GM18498 (cell line): ENCODE measurements at regions not wholly inside any gene's neighbourhood (a gene's known extent, or its start where the extent isn't known, plus 50 kb on each side); places are given as distances from the start of the nearest gene placed in this dataset.

ENCODE experiments used
- ATAC-seq: cut with Tn5 transposase; IDR thresholded peaks from one replicate; pipeline ENCODE4 v1.9.1; 2021; ENCODE audit warnings: mild to moderate bottlenecking, moderate library complexity; ENCODE audit not compliant: unreplicated experiment

DNA sequence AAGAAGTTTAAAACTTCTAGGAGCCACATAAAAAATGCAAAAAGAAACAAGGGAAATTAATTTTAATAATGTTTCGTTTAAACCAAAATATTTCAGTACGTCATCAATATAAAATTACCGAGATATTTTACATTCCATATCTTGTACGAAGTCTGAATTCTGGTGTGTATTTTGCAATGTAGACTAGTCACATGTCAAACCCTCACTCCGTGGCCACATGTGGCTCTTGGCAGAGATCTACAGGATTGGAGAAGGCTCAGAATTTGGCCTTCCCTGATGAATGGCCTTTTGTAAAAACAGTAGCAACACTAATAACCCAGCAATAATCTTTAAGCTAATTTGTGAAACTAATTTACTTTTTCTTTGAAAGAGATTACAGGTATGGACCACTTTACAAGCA, 217.1 kb downstream of the PRL start:
- ATAC-seq, result no peak

GRCh38 chr6:22081709-22082108, 215.1 kb downstream of the PRL start:
- no peak for ATAC-seq

GRCh38 chr6:22082218-22082617, 214.6 kb downstream of the PRL start:
- ATAC-seq, result no peak

GRCh38 chr6:22083119-22083518, 213.7 kb downstream of the PRL start:
- ATAC-seq, result no peak

DNA sequence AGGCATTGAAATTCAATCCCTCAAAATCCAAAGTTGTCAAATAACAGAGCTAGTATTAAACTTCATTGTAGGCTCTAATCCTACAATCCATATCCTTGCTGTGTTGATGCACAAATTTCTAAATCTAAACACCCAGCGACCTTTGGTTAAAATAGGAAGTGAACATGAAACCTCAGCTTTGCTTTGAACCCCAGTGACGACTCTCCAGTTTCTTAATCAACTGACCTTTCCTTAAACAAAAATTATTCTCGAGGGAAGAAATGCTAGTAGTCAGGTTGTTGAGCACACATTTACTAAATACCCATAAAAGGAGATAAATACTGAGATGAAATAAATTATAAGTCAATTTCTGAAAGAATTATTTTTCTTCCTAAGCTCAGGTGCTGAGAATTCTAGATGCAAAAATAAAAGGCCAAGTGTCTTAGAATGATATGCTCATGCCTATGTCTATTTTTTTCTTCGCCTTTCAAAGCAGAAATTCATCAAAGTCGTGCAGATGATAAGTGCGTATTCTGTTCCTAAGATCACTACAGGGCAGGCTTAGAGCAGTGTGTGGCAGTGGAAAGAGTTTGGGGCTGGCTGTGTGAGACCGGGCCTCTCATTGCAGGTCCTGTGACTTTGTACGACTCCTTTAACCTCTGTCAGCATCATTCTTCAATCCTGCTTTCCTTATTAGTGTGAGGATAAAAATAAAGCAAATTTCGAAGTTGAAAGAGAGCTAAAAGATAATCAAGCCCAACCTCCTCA, 208.7 kb downstream of the PRL start:
- ATAC-seq, result no peak

DNA sequence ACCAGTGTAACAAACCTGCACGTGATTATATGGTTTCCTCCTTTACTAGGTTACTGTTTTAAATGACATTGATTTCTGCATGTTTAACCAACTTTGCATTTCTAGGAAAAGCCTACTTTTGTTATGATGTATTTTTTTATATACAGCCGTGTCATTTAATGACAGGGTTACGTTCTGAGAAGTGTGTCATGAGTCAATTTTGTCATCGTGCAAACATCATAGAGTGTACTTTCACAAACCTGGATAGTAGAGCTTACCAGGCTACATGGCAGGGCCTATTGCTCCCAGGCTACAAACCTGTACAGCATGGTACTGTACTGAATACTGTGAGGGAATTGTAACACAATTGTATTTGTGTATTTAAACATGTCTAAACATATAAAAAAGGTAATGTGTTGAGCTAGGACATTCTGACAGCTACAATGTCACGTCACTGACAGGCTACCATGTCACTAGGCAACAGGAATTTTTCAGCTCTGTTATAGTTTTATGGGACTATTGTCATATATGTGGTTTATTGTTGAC, 205.3 kb downstream of the PRL start:
- no peak for ATAC-seq

DNA sequence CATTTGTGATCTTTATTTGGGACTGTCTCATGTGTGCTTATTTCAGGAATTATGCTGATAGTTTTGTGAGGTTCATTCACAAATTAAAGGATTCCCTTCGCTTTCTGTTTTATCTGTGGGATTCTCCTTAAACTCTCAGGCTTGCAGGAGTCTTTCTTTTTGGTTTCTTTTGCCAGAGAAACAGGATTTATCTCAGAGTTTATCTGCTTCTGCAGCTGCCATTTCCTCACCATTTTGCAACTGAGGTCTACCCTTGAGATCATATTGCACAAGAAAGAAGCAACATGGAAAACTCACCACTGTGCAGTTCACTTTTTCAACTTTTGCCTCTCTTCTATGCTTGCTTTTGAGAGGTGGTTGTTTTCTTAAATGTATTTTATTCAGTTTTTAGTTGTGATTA, 201.0 kb downstream of the PRL start:
- ATAC-seq, result no peak

DNA sequence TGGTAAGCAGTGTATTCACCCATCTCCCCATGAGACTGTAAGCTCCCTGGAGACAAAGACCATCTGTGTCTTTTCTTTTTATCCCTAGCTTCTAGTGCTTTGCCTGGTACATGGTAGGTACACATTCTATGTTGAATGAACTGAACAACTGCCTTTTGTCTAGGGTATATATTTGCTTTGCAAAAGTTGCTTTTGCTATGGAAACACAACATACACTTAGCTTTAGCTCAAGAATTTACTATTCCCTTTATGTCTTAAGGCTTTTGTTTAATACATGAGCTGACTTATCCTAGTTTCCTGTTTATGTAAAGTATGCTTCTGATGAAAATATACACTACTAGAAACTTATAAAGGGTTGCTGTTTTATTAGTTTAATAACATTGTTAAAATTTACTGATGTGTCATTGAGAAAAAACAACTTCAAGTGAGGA, 198.2 kb downstream of the PRL start:
- ATAC-seq, result no peak

- no peak for ATAC-seq
Measured at GRCh38 chr6:22099231-22099630, 197.6 kb downstream of the PRL start.

DNA sequence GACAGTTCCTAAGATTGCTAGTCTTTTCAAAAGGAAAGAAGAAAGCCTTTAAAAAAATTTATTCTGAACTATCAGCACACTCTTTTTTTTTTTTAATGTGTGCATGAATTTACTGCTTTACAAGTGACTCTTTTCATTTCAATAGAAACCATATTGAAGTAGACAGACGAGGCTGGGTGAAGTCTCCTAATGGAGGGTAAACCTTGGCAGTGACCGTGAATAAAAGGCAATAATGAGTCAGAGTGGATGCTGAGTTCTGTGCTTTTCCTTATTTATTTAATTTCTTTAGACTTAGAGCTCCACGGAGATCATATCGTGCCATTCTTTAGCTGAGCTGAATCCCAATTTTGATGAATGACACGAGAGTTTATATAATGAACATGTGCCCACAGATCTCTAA, 196.9 kb downstream of the PRL start:
- ATAC-seq, result no peak

DNA sequence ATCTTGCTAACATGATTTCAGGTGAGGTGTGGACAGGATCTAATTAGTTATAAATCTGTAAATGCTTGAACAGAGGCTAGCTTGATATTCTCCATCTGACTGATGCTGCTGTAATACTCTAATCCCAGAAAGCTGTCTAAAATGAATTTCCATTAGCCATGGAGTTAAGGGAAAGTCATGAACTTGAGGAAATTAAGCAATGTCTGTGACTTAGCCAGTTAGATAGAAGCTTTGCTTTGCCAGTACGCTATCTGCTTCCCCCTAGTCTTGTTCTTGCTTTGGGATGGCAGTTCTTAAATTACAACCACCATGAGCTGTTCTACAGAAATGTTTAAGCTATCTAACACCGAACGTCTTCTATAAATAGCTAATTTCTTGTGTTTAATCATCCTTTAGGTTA, 195.7 kb downstream of the PRL start:
- ATAC-seq, result no peak

DNA sequence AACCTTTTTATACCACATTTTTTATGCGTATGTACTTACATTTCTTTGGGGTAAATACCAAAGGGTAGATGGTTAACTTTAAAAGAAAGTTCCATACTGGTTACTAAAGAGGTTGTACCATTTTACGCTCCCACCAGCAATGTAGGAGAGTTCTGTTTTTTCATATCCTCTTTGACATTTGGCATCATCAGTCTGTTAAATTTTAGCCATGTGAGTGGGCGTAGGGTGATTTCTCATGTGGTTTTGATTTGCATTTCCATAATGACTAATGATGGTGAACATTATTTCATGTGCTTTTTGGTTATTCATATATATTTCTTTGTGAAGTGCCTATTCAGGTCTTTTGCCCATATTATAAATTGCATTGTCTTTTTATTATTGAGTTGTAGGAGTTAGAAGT, 194.2 kb downstream of the PRL start:
- ATAC-seq, result peak; percentile 77

DNA sequence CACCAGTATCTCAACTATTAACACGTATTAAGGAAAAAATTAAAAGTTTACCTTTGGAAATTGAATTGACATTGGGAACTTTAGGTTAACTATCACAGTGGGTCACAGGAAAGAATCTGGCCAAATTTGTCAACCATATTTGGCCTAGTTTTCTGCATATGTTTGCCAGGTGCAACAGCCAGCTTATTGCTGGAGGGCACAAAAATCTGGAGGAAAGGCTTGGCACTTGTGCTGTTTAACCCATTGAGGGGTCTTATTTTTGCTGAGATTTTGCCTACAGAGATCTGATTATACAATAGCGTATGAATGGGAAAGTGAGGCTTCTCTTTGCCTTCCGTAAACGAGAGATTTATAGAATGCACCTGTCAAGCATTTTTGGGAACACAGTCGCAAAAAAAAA, 190.4 kb downstream of the PRL start:
- ATAC-seq, result no peak

- no peak for ATAC-seq
Measured at GRCh38 chr6:22106961-22107360, 189.9 kb downstream of the PRL start.

DNA sequence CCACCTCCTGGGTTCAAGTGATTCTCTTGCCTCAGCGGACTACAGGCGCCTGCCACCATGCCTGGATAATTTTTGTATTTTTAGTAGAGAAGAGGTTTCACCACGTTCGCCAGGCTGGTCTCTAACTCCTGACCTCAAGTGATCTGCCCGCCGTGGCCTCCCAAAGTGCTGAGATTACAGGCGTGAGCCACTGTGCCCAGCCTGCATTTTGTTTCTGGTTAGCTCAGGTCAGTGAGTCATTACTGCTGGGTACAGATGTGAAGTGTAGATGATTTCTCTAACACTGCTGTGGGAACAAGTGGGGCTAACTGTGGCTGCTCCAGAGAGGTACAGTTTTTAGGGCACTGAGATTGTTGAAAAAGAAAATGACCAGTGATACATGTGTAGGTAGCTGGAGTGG, 188.6 kb downstream of the PRL start:
- no peak for ATAC-seq

DNA sequence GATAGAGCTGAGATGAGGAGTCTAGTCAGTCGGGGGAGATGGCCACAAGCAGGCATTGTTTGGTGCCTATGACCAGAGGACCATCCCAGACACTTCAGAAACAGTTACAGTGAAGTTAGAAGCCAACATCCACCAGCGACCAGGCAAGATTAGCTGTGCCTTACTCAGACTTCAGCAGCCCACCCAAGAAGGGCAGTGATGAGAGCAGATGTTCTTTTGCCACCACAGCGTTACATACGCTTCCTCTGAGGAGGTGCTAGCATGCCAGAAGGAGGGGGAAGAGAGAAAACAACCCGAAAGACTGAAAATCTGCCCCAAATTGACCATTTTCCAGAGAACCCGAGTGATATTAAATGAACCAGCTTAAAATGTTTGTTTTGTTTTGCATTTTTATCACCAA, 186.8 kb downstream of the PRL start:
- no peak for ATAC-seq

- ATAC-seq, result no peak
Measured at GRCh38 chr6:22112461-22112860, 184.4 kb downstream of the PRL start.

DNA sequence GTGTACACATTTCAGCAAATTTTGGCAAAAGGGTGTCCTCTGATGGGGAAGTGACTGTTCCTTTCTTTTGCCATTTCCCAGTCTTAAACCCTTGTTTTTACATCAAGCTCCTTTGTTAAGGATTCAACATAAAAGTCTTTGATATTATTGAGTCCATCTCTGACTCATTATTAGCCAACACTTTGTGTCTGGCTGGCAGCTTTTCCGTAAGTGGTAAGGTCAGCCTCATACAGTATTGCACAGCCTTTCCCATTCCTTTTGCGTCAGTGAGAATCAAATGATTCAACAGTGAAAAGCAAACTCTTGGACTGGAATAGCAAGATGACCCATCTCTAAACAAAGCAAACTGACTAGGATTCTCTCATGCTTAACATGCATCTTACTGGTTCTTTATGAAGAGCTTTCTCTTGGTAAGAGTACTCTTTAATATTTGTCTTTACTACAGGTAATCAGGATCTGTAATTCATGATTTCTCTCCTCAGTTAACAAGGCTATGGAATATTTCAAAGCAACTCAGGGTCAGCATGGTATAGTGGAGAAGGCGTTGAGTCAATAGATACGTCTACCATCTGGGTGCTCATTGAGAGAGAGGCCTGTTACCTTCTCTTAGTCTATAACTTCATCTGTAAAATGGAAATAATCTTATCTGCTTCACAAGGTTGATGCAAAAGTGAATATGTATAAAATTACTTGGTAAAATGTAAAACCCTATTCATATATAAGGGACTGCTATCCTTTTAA, 183.6 kb downstream of the PRL start:
- ATAC-seq, result no peak

GRCh38 chr6:22115559-22115958, 181.3 kb downstream of the PRL start:
- no peak for ATAC-seq

DNA sequence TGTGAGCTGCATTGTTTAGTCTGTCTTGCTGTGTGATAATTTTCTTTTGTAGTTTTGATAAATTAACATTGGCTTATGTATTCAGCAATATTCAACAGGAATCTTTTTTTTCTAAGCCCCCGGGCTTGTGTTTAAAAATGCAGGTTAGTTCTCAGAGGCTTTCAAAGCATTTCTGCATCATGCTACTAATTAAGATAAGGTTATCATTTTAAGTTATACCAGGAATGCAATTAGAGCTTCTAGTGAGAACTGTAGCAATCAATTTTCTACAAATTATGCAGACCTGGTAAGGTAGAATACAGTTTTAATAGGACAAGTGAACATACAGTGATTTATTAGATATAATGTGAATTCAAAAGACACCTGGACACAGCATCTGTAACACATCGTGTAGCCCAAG, 179.2 kb downstream of the PRL start:
- no peak for ATAC-seq

GRCh38 chr6:22119500-22119899, 177.3 kb downstream of the PRL start:
- no peak for ATAC-seq

DNA sequence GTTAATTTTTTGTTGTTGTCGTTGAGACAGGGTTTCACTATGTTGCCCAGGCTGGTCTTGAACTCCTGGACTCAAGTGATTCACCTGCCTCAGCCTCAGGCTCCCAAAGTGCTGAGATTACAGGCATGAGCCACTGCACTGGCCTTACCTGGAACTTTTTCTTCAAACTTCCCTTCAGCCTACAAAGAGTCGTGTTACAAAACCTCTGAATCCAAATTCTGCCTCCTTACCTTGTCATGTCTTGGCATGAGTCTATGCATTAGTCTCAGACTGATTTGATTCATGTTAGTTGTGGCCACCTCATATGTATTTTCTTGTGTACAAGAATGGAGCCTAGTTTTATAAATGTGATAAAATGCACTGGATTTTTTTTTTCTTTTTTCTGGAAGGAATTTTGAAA, 172.1 kb downstream of the PRL start:
- no peak for ATAC-seq
